Astrocyte (in vitro differentiated cells and primary cell): ENCODE measurements at regions not wholly inside any gene's neighbourhood (a gene's known extent, or its start where the extent isn't known, plus 50 kb on each side); places are given as distances from the start of the nearest gene placed in this dataset.

Experiments used
- DNase-seq: peaks from one replicate; pipeline ENCODE4 v3.0.0-alpha.2; 2010; ENCODE audit warnings: low read depth
- FAIRE-seq: peaks from 2 replicates; lab custom pipeline; 2011; peaks lifted over from hg19 to GRCh38; lab: Jason Lieb, UNC
- H2AFZ ChIP-seq: 2 replicates; pipeline ENCODE4 v1.6.0; 2012; ENCODE audit warnings: low read depth, low read length, inconsistent platforms
- H3K27ac ChIP-seq: 2 replicates; pipeline ENCODE4 v1.5.1; 2011; ENCODE audit warnings: low read depth, low read length, inconsistent platforms
- H3K27me3 ChIP-seq: 2 replicates; pipeline ENCODE4 v1.6.0; 2011; ENCODE audit warnings: low read length, inconsistent platforms; ENCODE audit not compliant: insufficient read depth
- H3K36me3 ChIP-seq: 2 replicates; pipeline ENCODE4 v1.5.1; 2011; ENCODE audit warnings: low read length, inconsistent platforms; ENCODE audit not compliant: insufficient read depth
- H3K4me1 ChIP-seq: 2 replicates; pipeline ENCODE4 v1.5.1; 2011; ENCODE audit warnings: low read length, inconsistent platforms; ENCODE audit not compliant: insufficient read depth
- H3K4me2 ChIP-seq: 2 replicates; pipeline ENCODE4 v1.6.0; 2012; ENCODE audit warnings: low read length, inconsistent platforms
- H3K4me3 ChIP-seq: 2 replicates; pipeline ENCODE4 v1.5.1; 2011; ENCODE audit warnings: low read depth, mild to moderate bottlenecking, low read length, inconsistent platforms; ENCODE audit not compliant: insufficient read depth
- H3K79me2 ChIP-seq: 2 replicates; pipeline ENCODE4 v1.6.0; 2012; ENCODE audit warnings: mild to moderate bottlenecking, low read length, inconsistent platforms; ENCODE audit not compliant: insufficient read depth
- H3K9ac ChIP-seq: 2 replicates; pipeline ENCODE4 v1.6.0; 2012; ENCODE audit warnings: mild to moderate bottlenecking, low read length, inconsistent platforms
- H3K9me3 ChIP-seq: 2 replicates; pipeline ENCODE4 v1.5.1; 2012; ENCODE audit warnings: low read depth, mild to moderate bottlenecking, low read length, inconsistent platforms; ENCODE audit not compliant: insufficient read depth
- H4K20me1 ChIP-seq: 2 replicates; pipeline ENCODE4 v1.6.0; 2012; ENCODE audit warnings: low read length, inconsistent platforms; ENCODE audit not compliant: insufficient read depth
- H3K27ac Mint-ChIP-seq: one replicate; pipeline ENCODE4 v1.8.0; 2021; ENCODE audit warnings: mild to moderate bottlenecking, mixed read lengths; ENCODE audit not compliant: unreplicated experiment
- H3K27me3 Mint-ChIP-seq: one replicate; pipeline ENCODE4 v1.8.0; 2021; ENCODE audit warnings: low read depth, mixed read lengths; ENCODE audit not compliant: unreplicated experiment
- H3K36me3 Mint-ChIP-seq: one replicate; pipeline ENCODE4 v1.8.0; 2021; ENCODE audit warnings: low read depth, mixed read lengths; ENCODE audit not compliant: unreplicated experiment
- H3K4me1 Mint-ChIP-seq: one replicate; pipeline ENCODE4 v1.8.0; 2021; ENCODE audit warnings: low read depth, mixed read lengths; ENCODE audit not compliant: unreplicated experiment
- H3K4me3 Mint-ChIP-seq: one replicate; pipeline ENCODE4 v1.8.0; 2021; ENCODE audit warnings: mild to moderate bottlenecking, moderate library complexity, mixed read lengths; ENCODE audit not compliant: unreplicated experiment
- H3K9me3 Mint-ChIP-seq: one replicate; pipeline ENCODE4 v1.8.0; 2021; ENCODE audit warnings: mild to moderate bottlenecking, mixed read lengths; ENCODE audit not compliant: unreplicated experiment
- CTCF ChIP-seq: IDR thresholded peaks from 2 replicates; pipeline ENCODE4 v1.5.1; 2011; ENCODE audit warnings: low read depth, mild to moderate bottlenecking, inconsistent platforms, low read length, moderate library complexity; ENCODE audit not compliant: insufficient read depth
- EZH2 ChIP-seq: IDR thresholded peaks from 2 replicates; pipeline ENCODE4 v1.6.1; 2012; ENCODE audit warnings: mild to moderate bottlenecking, low read length, inconsistent platforms; ENCODE audit not compliant: insufficient read depth

- H3K9ac ChIP-seq: no peak overlapping the region
- H3K4me2 ChIP-seq: no peak overlapping the region
- no peaks in the 10 kb centered on the region for H3K27me3 ChIP-seq
- FAIRE-seq (no peak), DNase-seq (no peak)
- H3K4me3 ChIP-seq: no peak overlapping the region
- no peaks in the 10 kb centered on the region for H3K27me3 Mint-ChIP-seq
- no peak overlapping the region for H3K27ac Mint-ChIP-seq
- H3K9me3 Mint-ChIP-seq: no peaks in the 10 kb centered on the region
- no peaks in the 10 kb centered on the region for H3K79me2 ChIP-seq
- H2AFZ ChIP-seq: no peak overlapping the region
- H3K4me3 Mint-ChIP-seq: no peak overlapping the region
- no peaks in the 10 kb centered on the region for H4K20me1 ChIP-seq
- H3K36me3 ChIP-seq: no peaks in the 10 kb centered on the region
- TF ChIP-seq CTCF: no peak
- no peak for TF ChIP-seq EZH2
- no peaks in the 10 kb centered on the region for H3K4me1 ChIP-seq
- no peaks in the 10 kb centered on the region for H3K36me3 Mint-ChIP-seq
- no peaks in the 10 kb centered on the region for H3K9me3 ChIP-seq
- H3K4me1 Mint-ChIP-seq: no peaks in the 10 kb centered on the region
- H3K27ac ChIP-seq: no peak overlapping the region
Observed at GRCh38 chr4:30172416-30172815, 547.8 kb upstream of the PCDH7 start.

GRCh38 chr4:30181512-30181911, 538.7 kb upstream of the PCDH7 start:
- H3K4me2 ChIP-seq: no peak overlapping the region
- no peak overlapping the region for H3K27ac Mint-ChIP-seq
- no peaks in the 10 kb centered on the region for H3K9me3 ChIP-seq
- H3K27me3 ChIP-seq: no peaks in the 10 kb centered on the region
- H4K20me1 ChIP-seq: no peaks in the 10 kb centered on the region
- no peaks in the 10 kb centered on the region for H3K36me3 ChIP-seq
- no peak overlapping the region for H3K4me3 ChIP-seq
- H3K79me2 ChIP-seq: no peaks in the 10 kb centered on the region
- peaks cover 4% of the 10 kb centered on the region for H3K4me1 Mint-ChIP-seq
- no peak overlapping the region for H3K27ac ChIP-seq
- no peaks in the 10 kb centered on the region for H3K4me1 ChIP-seq
- no peak overlapping the region for H2AFZ ChIP-seq
- no peaks in the 10 kb centered on the region for H3K36me3 Mint-ChIP-seq
- DNase-seq (no peak), FAIRE-seq (no peak)
- H3K27me3 Mint-ChIP-seq: no peaks in the 10 kb centered on the region
- no peak for TF ChIP-seq CTCF
- H3K9ac ChIP-seq: no peak overlapping the region
- H3K4me3 Mint-ChIP-seq: no peak overlapping the region
- H3K9me3 Mint-ChIP-seq: no peaks in the 10 kb centered on the region

- Histone ChIP-seq H3K27ac (no peak overlapping the region), H3K4me1 (no peaks in the 10 kb centered on the region), H3K36me3 (no peaks in the 10 kb centered on the region), H3K9ac (no peak overlapping the region), H3K27me3 (no peaks in the 10 kb centered on the region), H3K4me2 (no peak overlapping the region), H4K20me1 (no peaks in the 10 kb centered on the region), H3K4me3 (no peak overlapping the region), H3K79me2 (no peaks in the 10 kb centered on the region), H3K9me3 (no peaks in the 10 kb centered on the region), H2AFZ (no peak overlapping the region)
- Mint-ChIP-seq H3K27me3 (no peaks in the 10 kb centered on the region), H3K4me1 (peaks cover 4% of the 10 kb centered on the region), H3K9me3 (no peaks in the 10 kb centered on the region), H3K36me3 (no peaks in the 10 kb centered on the region), H3K4me3 (no peak overlapping the region), H3K27ac (no peak overlapping the region)
- no peak for TF ChIP-seq CTCF
- no peak for TF ChIP-seq EZH2
- FAIRE-seq (no peak), DNase-seq (peak; percentile 15)
Observed at GRCh38 chr4:30181918-30182317, 538.3 kb upstream of the PCDH7 start.
